H7 (cell line): ENCODE measurements at regions not wholly inside any gene's neighbourhood (a gene's known extent, or its start where the extent isn't known, plus 50 kb on each side); places are given as distances from the start of the nearest gene placed in this dataset.
"Not testable (repeated sequence)": the region's sequence is repeated elsewhere in the genome, so short reads cannot be mapped to it uniquely, and the experiment has no call there.

Experiments
- DNase-seq: peaks from one replicate; pipeline ENCODE4 v3.0.0; 2012
- H3K27me3 ChIP-seq: 2 replicates; pipeline ENCODE4 v1.6.0; 2011; ENCODE audit warnings: mild to moderate bottlenecking, low read length; ENCODE audit not compliant: control insufficient read depth, insufficient read depth
- H3K36me3 ChIP-seq: replicated peaks from 2 replicates; pipeline ENCODE4 v1.5.1; 2011; ENCODE audit warnings: low read length; ENCODE audit not compliant: control insufficient read depth, insufficient read depth
- H3K4me3 ChIP-seq: 2 replicates; pipeline ENCODE4 v1.5.1; 2011; ENCODE audit warnings: low read depth, mild to moderate bottlenecking, control low read depth, low read length, moderate library complexity; ENCODE audit not compliant: insufficient read depth

GRCh38 chr6:154932515-154933027 lies 62.5 kb upstream of the TIAM2 start:
- peak; percentile 64 for DNase-seq
- Histone ChIP-seq H3K36me3 (no peaks in the 10 kb centered on the region), H3K27me3 (no peaks in the 10 kb centered on the region), H3K4me3 (no peak overlapping the region)

- no peak for DNase-seq
- no peaks in the 10 kb centered on the region for H3K27me3 ChIP-seq
- no peak overlapping the region for H3K4me3 ChIP-seq
- no peaks in the 10 kb centered on the region for H3K36me3 ChIP-seq
Observed at GRCh38 chr6:154933181-154933827, 61.8 kb upstream of the TIAM2 start.

GRCh38 chr6:154937306-154938220 lies 57.6 kb upstream of the TIAM2 start:
- Histone ChIP-seq H3K27me3 (no peaks in the 10 kb centered on the region), H3K4me3 (no peak overlapping the region), H3K36me3 (no peaks in the 10 kb centered on the region)
- peak; percentile 66 for DNase-seq

GRCh38 chr6:154938221-154938580 lies 56.9 kb upstream of the TIAM2 start:
- H3K27me3 ChIP-seq, result no peaks in the 10 kb centered on the region
- no peaks in the 10 kb centered on the region for H3K36me3 ChIP-seq
- no peak overlapping the region for H3K4me3 ChIP-seq
- no peak for DNase-seq

- not testable (repeated sequence) for H3K4me3 ChIP-seq, H3K27me3 ChIP-seq, DNase-seq, H3K36me3 ChIP-seq
Observed at GRCh38 chr6:154938727-154939285, 56.3 kb upstream of the TIAM2 start.

- no peak overlapping the region for H3K4me3 ChIP-seq
- H3K27me3 ChIP-seq, result no peaks in the 10 kb centered on the region
- H3K36me3 ChIP-seq, result no peaks in the 10 kb centered on the region
- DNase-seq, result no peak
Observed at GRCh38 chr6:154942770-154943169, 52.3 kb upstream of the TIAM2 start.

GRCh38 chr6:154945271-154945890 lies 49.7 kb upstream of the TIAM2 start:
- H3K27me3 ChIP-seq, result no peaks in the 10 kb centered on the region

More at GRCh38 chr6:154945271-154945890, 49.7 kb upstream of the TIAM2 start:
- no peak overlapping the region for H3K4me3 ChIP-seq
- no peak for DNase-seq
- no peaks in the 10 kb centered on the region for H3K36me3 ChIP-seq
